ENCODE measurements at regions not wholly inside any gene's neighbourhood (a gene's known extent, or its start where the extent isn't known, plus 50 kb on each side); places are given as distances from the start of the nearest gene placed in this dataset.
"Not testable (repeated sequence)": the region's sequence is repeated elsewhere in the genome, so short reads cannot be mapped to it uniquely, and the experiment has no call there.

- Histone ChIP-seq H3K36me3 (no peaks in the 10 kb centered on the region), H3K4me1 (no peaks in the 10 kb centered on the region), H3K9me3 (no peaks in the 10 kb centered on the region), H3K27ac (no peak overlapping the region), H3K4me3 (no peak overlapping the region), H3K27me3 (no peaks in the 10 kb centered on the region)
- DNase-seq (ENCODE audit: low spot score) = no peak
- TF ChIP-seq, protein P1, sequence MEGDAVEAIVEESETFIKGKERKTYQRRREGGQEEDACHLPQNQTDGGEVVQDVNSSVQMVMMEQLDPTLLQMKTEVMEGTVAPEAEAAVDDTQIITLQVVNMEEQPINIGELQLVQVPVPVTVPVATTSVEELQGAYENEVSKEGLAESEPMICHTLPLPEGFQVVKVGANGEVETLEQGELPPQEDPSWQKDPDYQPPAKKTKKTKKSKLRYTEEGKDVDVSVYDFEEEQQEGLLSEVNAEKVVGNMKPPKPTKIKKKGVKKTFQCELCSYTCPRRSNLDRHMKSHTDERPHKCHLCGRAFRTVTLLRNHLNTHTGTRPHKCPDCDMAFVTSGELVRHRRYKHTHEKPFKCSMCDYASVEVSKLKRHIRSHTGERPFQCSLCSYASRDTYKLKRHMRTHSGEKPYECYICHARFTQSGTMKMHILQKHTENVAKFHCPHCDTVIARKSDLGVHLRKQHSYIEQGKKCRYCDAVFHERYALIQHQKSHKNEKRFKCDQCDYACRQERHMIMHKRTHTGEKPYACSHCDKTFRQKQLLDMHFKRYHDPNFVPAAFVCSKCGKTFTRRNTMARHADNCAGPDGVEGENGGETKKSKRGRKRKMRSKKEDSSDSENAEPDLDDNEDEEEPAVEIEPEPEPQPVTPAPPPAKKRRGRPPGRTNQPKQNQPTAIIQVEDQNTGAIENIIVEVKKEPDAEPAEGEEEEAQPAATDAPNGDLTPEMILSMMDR (IDR thresholded peaks at IDR 0.05) = no peak
Measured at GRCh38 chr2:13522096-13522495, 805.4 kb downstream of the TRIB2 start.

GRCh38 chr2:13522917-13523821, 806.4 kb downstream of the TRIB2 start:
- TF ChIP-seq, protein P1 (IDR thresholded peaks at IDR 0.05) = no peak
- Histone ChIP-seq H3K36me3 (no peaks in the 10 kb centered on the region), H3K27ac (no peak overlapping the region)

DNA sequence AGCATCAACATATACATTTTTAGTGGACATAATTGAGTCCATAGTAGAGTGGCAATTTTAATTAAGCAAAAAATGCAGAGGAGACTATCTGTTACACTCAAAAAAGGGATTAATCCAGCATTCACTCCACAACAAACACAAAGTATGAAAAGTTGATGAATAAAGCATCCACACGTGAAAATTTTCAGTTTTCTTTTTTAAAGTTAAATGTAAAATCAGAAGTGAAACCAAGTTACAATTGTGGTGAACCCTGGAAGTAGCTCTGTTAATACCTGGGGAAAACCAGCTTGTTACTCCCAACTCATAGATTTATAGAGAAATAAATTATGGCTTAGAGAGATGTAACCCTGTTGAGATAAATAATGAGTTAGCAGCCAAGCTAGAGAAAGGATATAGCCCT, 807.8 kb downstream of the TRIB2 start:
- Histone ChIP-seq H3K27ac (no peak overlapping the region), H3K4me1 (no peaks in the 10 kb centered on the region), H3K36me3 (no peaks in the 10 kb centered on the region), H3K27me3 (no peaks in the 10 kb centered on the region), H3K4me3 (no peak overlapping the region), H3K9me3 (no peaks in the 10 kb centered on the region)
- TF ChIP-seq, protein P1 (IDR thresholded peaks at IDR 0.05) = no peak
- no peak for DNase-seq (ENCODE audit: low spot score)

More at GRCh38 chr2:13522917-13523821, 806.4 kb downstream of the TRIB2 start:
- Histone ChIP-seq H3K4me1 (no peaks in the 10 kb centered on the region), H3K27me3 (no peaks in the 10 kb centered on the region), H3K9me3 (no peaks in the 10 kb centered on the region), H3K4me3 (no peak overlapping the region)
- DNase-seq (ENCODE audit: low spot score) = no peak

GRCh38 chr2:13531735-13532410, 815.1 kb downstream of the TRIB2 start:
- H3K27me3 ChIP-seq; H3K4me3 ChIP-seq; DNase-seq (ENCODE audit: low spot score); H3K9me3 ChIP-seq; H3K4me1 ChIP-seq; H3K27ac ChIP-seq; H3K36me3 ChIP-seq: not testable (repeated sequence)

- H3K9me3 ChIP-seq; H3K27me3 ChIP-seq; H3K4me3 ChIP-seq; DNase-seq (ENCODE audit: low spot score); H3K27ac ChIP-seq; H3K4me1 ChIP-seq; H3K36me3 ChIP-seq: not testable (repeated sequence)
Measured at GRCh38 chr2:13532781-13533523, 816.2 kb downstream of the TRIB2 start.

GRCh38 chr2:13533524-13533922, 816.8 kb downstream of the TRIB2 start:
- no peak overlapping the region for H3K27ac ChIP-seq
- H3K9me3 ChIP-seq = no peaks in the 10 kb centered on the region
- H3K4me3 ChIP-seq = no peak overlapping the region
- DNase-seq (ENCODE audit: low spot score) = no peak
- no peaks in the 10 kb centered on the region for H3K36me3 ChIP-seq
- H3K27me3 ChIP-seq = no peaks in the 10 kb centered on the region
- TF ChIP-seq, protein P1 (IDR thresholded peaks at IDR 0.05) = no peak
- H3K4me1 ChIP-seq = no peaks in the 10 kb centered on the region
